Urinary bladder (tissue), 3 donors: ENCODE measurements at regions not wholly inside any gene's neighbourhood (a gene's known extent, or its start where the extent isn't known, plus 50 kb on each side); places are given as distances from the start of the nearest gene placed in this dataset.

Experiments used
- DNase-seq: peaks from one replicate; pipeline ENCODE4 v3.0.0-alpha.2; 2015; ENCODE audit errors: extremely low spot score
- H3K27ac ChIP-seq: one replicate; pipeline ENCODE4 v1.5.1; 2013; ENCODE audit warnings: low read depth, mild to moderate bottlenecking, moderate library complexity
- H3K36me3 ChIP-seq: one replicate; pipeline ENCODE4 v1.6.1; 2013; ENCODE audit warnings: mild to moderate bottlenecking, moderate library complexity; ENCODE audit not compliant: insufficient read depth
- H3K4me1 ChIP-seq: one replicate; pipeline ENCODE4 v1.6.1; 2013; ENCODE audit warnings: mild to moderate bottlenecking, moderate library complexity; ENCODE audit not compliant: insufficient read depth
- H3K4me3 ChIP-seq: one replicate; pipeline ENCODE4 v1.5.1; 2013; ENCODE audit warnings: low read depth, low read length
- WGBS: extraction: QIAGEN DNeasy Blood & Tissue Kit; methylation state at CpG from one replicate; pipeline ENCODE4 v1.1.7; 2013; 5-methylcytosine and 5-hydroxymethylcytosine counted together
- donor health status: healthy with polysubstance abuse.
- donor health status: healthy.

DNA sequence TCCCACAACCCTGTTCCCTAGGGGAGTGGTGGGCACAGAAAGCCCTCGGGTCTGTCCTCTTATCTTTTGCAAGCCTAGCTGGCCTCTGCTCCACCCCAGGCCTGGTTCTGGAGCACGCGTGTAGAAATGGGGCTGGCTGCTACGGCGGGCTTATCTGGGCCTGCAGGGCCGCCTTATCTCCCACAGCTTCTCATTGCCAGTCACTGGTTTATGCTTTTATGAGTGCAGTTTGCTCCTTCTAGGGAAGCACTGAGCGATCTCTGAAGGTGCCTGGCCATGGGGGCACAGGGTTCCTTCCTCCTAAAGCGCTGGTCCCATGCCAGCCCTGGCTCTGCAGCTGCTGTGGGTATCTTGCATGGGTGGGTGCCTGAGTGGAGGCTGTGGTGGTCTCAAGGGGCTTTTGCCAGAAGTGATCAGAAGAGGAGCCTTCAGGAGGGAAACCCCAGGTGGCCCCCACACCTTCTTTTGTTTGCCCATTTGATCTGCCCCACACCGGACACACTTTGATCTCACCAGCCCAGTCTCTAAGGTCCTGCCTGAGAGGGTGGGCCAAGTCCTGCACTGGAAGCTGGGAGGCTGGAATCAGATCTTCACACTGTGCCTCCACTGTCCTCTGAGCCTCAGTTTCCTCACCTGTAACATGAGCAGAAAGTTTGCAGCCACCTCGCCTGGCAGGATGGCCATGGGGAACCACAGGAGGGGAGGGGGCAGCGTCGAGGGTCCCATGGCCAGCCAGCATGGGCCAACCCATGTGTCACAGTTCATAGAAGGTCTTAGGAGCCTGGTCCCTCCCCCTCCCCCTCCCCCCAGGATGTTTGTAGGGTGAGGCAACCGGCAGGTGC is 86.6 kb upstream of the FGF3 start:
- Histone ChIP-seq H3K36me3 (no peaks in the 10 kb centered on the region), H3K27ac (no peak overlapping the region), H3K4me3 (no peak overlapping the region), H3K4me1 (no peaks in the 10 kb centered on the region)
- DNase-seq = no peak
- 58% methylated on average over 13 of the region's 13 CpGs for WGBS

DNA sequence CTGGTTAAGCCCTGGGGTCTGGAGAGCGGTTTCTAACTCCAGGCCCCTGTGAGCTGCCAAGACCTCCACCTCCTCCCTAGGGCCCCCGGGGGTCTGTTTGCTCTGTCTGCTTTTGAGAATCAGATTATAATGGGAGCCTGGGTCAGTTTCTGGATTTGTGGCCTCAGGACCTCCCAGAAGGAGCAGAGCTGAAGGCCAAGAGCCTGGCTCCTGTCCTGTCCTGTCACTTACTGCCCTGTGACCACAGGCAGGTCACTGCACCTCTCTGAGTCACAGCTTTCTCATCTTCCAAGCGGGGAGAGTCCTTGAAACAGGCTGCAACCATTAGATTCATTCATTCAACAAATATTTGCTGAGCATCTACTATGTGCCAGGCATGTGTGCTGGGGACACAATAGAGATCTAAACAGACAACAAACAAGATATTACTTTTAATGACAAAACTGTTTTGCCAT is 87.3 kb upstream of the FGF3 start:
- DNase-seq = no peak
- no peaks in the 10 kb centered on the region for H3K36me3 ChIP-seq
- WGBS = 75% methylated on average over 3 of the region's 3 CpGs

DNA sequence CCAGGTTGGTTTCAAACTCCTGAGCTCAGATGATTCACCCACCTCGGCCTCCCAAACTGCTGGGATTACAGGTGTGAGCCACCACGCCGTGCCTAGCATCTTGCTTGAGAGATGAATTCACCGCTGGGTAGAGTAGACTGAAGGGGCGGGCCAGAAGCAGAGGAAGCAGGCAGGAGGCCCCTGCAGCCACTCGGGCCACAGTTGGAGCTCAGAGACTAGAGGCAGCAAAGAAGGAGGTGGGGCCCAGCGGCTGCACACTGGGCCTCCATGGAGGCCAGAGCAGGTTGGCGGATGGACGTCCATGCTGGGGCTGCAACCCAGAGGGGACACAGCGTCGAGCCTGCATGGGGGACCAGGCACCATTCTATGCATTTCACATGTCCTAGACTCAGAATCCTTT is 88.4 kb upstream of the FGF3 start:
- WGBS = 91% methylated on average over 11 of the region's 11 CpGs
- H3K4me3 ChIP-seq = no peak overlapping the region
- DNase-seq = no peak
- H3K4me1 ChIP-seq = no peaks in the 10 kb centered on the region
- no peaks in the 10 kb centered on the region for H3K36me3 ChIP-seq
- no peak overlapping the region for H3K27ac ChIP-seq

More for the DNA sequence above, 87.3 kb upstream of the FGF3 start:
- Histone ChIP-seq H3K4me1 (no peaks in the 10 kb centered on the region), H3K27ac (no peak overlapping the region), H3K4me3 (no peak overlapping the region)

DNA sequence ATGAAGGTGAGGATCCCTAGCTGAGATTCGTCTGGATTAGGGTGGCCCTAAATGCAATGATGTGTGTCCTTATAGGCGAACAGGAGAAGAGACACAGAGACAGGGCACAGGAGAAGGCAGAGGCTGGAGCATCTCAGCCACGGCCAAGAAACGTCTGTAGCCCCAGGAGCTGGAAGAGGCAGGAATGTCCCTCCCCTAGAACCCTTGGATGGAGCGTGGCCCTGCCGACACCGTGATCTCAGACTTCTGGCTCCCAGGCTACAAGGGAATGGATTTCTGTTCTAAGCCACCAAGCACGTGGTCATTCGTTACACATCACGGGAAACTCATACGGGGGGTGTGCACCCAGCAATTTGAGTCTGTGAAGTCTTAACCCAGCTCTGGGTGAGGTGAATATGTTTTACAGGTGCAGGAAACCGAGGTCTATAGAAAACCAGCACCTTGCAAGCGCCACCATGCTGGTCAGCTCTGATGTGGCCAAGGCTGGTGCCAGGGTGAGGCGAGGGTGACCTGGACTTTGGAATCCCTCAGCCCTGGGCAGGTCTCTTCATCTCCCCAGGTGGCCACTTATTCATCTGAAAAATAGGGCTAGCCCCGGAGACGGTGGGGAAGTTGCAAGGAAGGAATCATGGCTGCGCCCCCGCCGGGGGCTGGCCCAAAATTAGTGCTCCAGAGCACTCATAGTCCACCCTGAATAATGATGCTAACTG is 89.5 kb upstream of the FGF3 start:
- H3K27ac ChIP-seq = no peak overlapping the region
- DNase-seq = no peak
- H3K4me3 ChIP-seq = no peak overlapping the region
- H3K36me3 ChIP-seq = no peaks in the 10 kb centered on the region
- WGBS = 77% methylated on average over 19 of the region's 19 CpGs
- no peaks in the 10 kb centered on the region for H3K4me1 ChIP-seq

DNA sequence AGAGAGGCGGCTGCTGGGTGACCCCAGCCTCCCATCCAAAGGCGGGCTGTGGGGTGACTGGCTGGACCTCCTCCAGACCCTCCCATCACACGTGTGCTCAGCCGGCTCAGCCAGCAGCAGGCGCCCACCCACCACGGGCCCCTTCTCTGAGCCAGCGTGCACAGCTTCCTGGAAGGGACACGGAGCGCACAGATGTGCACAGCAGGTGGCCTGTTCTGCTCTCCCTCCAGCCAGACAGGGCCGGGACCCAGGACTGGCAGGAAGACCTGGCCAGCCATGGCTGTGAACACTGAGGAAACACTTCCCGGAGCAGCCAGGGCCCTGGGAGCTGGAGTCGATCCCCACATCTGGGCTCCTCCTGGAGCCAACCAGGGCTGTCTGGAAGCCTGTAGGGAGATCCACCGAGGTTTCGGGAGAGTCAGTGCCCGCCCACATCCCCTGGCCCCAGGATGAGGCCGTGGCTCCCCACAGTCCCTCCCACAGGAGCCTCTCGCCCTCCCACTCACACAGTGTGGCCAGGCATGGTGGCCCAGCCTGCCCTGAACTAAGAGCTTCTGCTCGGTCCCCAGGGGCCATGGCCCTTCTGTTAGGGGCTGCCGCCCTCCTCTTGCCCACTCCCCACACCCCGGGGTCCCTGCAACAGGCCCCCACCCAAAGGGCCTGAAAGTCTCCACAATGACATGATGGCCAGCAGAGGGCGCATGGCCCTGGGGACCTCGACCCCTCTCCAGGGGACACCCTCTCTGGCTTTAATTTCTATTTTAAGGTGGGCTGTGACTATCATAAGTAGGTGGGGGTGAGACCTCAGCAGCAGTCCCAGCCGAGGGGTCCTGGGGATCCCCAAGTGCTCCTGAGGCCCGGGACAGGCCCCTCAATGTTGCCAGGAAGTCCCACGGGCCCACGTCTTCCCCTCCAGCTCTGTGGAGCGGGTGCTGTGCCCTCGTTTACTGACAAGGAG is 90.6 kb upstream of the FGF3 start:
- 52% methylated on average over 28 of the region's 28 CpGs for WGBS
- no peaks in the 10 kb centered on the region for H3K4me1 ChIP-seq
- no peak overlapping the region for H3K27ac ChIP-seq
- no peak overlapping the region for H3K4me3 ChIP-seq
- no peak for DNase-seq
- no peaks in the 10 kb centered on the region for H3K36me3 ChIP-seq

DNA sequence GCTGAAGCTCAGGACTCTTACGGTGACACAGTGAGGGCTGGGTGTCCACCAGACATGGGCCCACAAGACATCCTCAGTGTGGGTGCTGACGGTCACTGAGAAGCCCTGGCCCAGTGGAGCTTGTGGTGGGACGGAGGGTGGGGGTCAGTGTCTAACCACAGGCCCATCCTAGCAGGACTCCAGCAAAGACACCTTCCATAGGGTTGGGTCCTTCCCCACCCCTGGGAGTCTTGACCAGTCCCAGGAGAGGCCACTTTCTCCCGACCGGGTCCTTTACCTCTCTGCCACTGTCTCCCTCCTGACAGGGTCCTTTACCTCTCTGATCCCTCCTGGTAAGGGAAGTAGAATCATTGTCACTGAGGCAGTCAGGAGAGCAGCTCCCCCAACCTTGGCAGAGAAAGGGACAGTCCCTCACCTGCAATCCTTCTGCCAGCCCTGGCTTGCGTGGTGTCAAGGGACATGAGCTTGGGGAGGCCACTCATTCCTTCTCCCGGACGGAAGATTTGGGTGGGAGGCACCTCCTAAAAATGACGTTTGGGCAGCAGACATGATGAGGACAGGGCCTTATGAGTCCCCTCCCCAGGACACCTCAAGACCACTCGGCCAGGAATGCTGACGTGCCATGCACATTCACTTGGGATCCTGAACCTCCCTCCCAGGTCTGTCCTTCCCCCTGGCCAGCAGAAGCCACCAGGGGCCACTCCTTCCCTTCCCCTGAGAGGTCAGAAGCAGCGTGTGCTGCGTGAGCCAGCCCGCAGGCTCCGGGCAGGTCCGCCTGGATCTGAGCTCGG is 91.5 kb upstream of the FGF3 start:
- 87% methylated on average over 17 of the region's 17 CpGs for WGBS
- no peaks in the 10 kb centered on the region for H3K36me3 ChIP-seq
- DNase-seq = no peak
- no peak overlapping the region for H3K27ac ChIP-seq
- H3K4me1 ChIP-seq = no peaks in the 10 kb centered on the region
- no peak overlapping the region for H3K4me3 ChIP-seq

DNA sequence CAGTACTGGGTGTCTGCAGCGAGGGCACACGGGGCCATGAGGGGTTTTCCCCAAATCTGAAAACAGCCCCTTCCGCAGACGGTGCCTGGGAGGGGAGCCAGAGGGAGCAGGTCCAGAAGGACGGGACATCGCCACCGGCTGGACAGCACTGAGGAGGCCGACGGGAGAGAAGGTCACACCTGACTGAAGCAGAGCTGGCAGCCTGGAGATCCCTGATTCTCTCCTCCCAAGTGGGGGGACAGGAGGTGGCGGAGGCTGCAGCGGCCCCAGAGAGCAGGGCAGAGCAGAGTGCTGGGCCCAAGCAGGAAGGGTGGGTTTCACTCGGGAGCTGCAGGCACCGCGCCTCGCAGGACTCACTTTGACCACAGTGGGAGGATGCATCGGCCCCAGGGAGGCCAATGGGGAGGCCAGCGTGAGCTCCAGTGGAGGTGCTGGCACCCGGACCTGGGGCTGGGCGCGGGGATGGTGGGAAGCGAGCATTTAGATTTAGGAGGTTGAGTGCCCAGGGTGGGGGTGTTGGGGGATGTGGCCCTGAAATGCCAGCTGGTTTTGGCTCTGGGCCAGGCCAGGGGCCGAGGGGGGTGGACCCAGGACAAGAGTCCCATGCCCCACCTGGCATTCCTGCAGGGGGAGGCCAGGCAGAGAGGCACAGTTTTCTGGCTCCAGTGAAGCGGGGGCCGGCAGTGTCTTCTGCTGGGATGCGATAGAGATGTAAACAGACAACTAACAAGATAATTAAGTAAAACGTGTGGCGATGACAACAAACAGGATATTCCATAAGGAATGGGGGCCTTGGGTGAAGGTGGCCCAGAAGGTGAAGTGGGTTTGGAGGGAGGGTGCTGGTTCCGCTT is 92.3 kb upstream of the FGF3 start:
- H3K4me3 ChIP-seq = no peak overlapping the region
- no peaks in the 10 kb centered on the region for H3K36me3 ChIP-seq
- no peak for DNase-seq
- H3K4me1 ChIP-seq = no peaks in the 10 kb centered on the region
- H3K27ac ChIP-seq = no peak overlapping the region
- 80% methylated on average over 28 of the region's 28 CpGs for WGBS

DNA sequence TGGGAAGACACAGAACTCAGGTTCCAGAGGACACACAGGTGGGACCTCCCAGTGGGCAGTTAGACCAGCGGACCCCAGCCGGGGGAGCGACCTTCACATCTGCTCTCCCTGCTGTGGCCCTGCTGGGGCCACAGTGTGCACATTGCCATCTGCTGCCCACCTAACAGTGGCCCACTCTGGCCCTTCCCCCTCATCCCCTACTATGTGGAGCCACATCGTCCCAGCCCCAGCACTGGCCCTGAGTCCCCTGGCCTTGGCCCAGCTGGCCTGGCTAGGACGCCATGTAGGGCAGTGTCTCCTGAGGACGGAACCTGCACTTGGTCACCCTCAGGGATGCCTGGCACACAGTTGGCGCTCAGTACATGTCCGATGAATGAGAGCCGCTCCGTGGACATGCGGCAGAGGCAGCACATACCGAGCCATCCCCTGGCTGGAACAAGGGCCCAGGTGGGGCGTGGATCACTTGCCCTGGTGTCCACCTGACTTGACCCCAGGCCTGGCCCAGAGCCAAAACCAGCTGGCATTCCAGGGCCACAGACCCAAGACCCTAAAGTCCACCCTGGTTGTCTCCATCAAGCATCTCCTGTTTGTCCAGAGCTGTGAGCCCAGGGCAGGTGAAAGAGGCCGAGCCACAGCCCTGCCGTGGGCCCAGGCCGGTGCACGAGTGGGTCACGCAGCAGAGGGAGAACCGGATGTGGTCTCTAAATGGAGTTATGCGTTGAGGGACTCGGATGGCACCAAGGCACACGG is 93.1 kb upstream of the FGF3 start:
- Histone ChIP-seq H3K4me3 (no peak overlapping the region), H3K27ac (no peak overlapping the region), H3K4me1 (no peaks in the 10 kb centered on the region), H3K36me3 (no peaks in the 10 kb centered on the region)
- no peak for DNase-seq
- WGBS = 87% methylated on average over 22 of the region's 22 CpGs

DNA sequence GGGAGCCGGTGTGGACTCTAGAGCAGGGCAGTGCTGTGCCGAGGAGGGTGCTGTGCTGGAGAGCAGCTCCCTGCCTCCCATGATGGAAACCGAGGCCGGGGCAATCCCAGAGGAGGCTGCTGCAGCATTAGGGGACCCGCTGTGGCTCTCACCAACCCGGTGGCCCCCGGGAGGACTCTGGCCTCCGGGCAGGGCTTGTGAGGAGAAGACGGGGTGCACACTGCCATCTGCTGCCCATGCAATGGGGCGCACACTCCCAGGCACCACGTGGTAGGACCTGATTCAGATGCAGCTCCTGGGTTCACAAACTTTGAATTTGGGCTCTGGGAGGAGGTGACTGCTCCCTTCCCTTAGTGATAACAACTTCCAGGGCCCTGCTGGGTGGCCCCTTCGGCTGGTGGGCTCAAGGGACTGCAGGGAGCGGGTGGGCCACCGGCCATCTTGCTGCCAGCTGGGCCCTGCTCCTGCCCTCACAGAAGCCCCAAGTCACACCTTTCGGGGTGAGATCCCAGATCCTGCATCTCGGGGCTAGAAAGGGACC is 93.8 kb upstream of the FGF3 start:
- no peaks in the 10 kb centered on the region for H3K4me1 ChIP-seq
- 66% methylated on average over 16 of the region's 16 CpGs for WGBS
- no peak for DNase-seq

DNA sequence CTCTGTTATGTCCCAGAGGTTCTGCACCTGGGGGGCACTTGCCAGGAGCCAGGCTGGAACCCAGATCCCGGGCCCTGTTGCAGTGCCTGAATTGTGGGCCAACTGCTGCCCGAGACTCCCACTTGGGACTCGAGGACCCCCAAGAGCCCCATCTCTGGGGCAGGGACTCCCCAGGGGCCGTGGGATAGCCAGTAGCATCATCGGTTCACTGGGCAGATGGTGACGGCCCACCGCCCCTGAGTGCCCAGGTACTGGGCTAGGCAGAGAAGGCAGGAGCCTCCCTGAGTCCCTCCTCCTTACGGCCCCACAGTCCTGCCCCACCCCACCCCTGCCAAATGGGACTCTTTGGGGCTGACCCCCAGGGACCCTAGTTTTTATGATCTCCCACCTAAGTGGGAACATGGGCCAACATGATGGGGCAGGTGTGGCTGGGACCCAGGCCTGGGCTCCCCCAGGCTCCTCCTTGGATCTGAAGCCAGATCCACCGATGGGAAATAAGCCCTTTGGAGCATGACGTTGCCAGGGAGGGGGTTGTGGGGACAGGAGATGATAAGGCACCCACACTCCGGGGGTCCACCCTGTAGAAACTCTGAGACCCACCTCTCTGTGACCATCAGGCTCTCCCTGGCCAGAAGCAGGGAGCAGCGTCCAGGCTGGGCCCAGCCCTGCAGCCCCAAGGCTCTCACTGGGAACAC is 94.5 kb upstream of the FGF3 start:
- DNase-seq = no peak
- WGBS = 88% methylated on average over 12 of the region's 12 CpGs
- H3K4me1 ChIP-seq = no peaks in the 10 kb centered on the region
- no peaks in the 10 kb centered on the region for H3K36me3 ChIP-seq
- H3K4me3 ChIP-seq = no peak overlapping the region
- H3K27ac ChIP-seq = no peak overlapping the region

More for the DNA sequence above, 93.8 kb upstream of the FGF3 start:
- no peaks in the 10 kb centered on the region for H3K36me3 ChIP-seq
- H3K27ac ChIP-seq = no peak overlapping the region
- H3K4me3 ChIP-seq = no peak overlapping the region
